Nephron (organoid): ENCODE measurements at regions not wholly inside any gene's neighbourhood (a gene's known extent, or its start where the extent isn't known, plus 50 kb on each side); places are given as distances from the start of the nearest gene placed in this dataset.

Experiments used
- H3K27ac Mint-ChIP-seq, 3 experiments: 2 replicates each; pipeline ENCODE4 v1.8.0; 2020; ENCODE audit warnings: mixed read lengths in 3 of 3, mild to moderate bottlenecking in 2 of 3, moderate library complexity in 1 of 3
- H3K27me3 Mint-ChIP-seq: 2 replicates; pipeline ENCODE4 v1.8.0; 2021; ENCODE audit warnings: low read depth, mild to moderate bottlenecking, moderate library complexity, mixed read lengths
- H3K36me3 Mint-ChIP-seq: 2 replicates; pipeline ENCODE4 v1.8.0; 2020; ENCODE audit warnings: low read depth, mixed read lengths
- H3K4me1 Mint-ChIP-seq: 2 replicates; pipeline ENCODE4 v1.8.0; 2020; ENCODE audit warnings: mixed read lengths
- H3K4me3 Mint-ChIP-seq, 3 experiments: 2 replicates each; pipeline ENCODE4 v1.8.0; 2020; ENCODE audit warnings: mild to moderate bottlenecking in 3 of 3, mixed read lengths in 3 of 3, moderate library complexity in 2 of 3
- H3K9me3 Mint-ChIP-seq: 2 replicates; pipeline ENCODE4 v1.8.0; 2020; ENCODE audit warnings: mixed read lengths
- TF ChIP-seq, protein P1 (sequence below), 3 experiments: fragments of 200-600 bp; sonication (generic); IDR thresholded peaks; one replicate each; pipeline ENCODE4 v1.5.0; 2021; ENCODE audit warnings: antibody characterized with exemption in 3 of 3; ENCODE audit not compliant: unreplicated experiment in 3 of 3

DNA sequence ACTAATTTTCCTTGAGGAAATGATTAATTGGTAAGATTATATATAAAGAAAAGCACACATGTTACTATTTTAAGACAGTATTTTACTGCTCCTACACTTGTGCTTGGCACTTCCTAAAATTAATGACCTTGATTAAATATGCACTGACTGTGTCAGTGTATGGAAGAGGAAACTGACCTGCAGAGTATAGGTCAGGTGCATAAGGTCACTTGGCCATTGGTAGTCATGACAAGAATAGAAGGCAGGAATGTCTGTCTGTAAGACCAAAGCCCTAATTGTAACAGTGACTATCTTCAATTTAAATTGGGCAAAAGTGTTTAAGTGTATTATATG is 128.0 kb upstream of the KCNK2 start:
- H3K4me3 Mint-ChIP-seq = no peak overlapping the region
- H3K27me3 Mint-ChIP-seq = peaks cover 5% of the 10 kb centered on the region
- H3K36me3 Mint-ChIP-seq = no peaks in the 10 kb centered on the region
- no peaks in the 10 kb centered on the region for H3K4me1 Mint-ChIP-seq
- TF ChIP-seq, protein P1, sequence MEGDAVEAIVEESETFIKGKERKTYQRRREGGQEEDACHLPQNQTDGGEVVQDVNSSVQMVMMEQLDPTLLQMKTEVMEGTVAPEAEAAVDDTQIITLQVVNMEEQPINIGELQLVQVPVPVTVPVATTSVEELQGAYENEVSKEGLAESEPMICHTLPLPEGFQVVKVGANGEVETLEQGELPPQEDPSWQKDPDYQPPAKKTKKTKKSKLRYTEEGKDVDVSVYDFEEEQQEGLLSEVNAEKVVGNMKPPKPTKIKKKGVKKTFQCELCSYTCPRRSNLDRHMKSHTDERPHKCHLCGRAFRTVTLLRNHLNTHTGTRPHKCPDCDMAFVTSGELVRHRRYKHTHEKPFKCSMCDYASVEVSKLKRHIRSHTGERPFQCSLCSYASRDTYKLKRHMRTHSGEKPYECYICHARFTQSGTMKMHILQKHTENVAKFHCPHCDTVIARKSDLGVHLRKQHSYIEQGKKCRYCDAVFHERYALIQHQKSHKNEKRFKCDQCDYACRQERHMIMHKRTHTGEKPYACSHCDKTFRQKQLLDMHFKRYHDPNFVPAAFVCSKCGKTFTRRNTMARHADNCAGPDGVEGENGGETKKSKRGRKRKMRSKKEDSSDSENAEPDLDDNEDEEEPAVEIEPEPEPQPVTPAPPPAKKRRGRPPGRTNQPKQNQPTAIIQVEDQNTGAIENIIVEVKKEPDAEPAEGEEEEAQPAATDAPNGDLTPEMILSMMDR (IDR thresholded peaks at IDR 0.05; ENCODE audit: unreplicated experiment in 3 of 3) = no peak
- no peak overlapping the region for H3K27ac Mint-ChIP-seq
- no peaks in the 10 kb centered on the region for H3K9me3 Mint-ChIP-seq

DNA sequence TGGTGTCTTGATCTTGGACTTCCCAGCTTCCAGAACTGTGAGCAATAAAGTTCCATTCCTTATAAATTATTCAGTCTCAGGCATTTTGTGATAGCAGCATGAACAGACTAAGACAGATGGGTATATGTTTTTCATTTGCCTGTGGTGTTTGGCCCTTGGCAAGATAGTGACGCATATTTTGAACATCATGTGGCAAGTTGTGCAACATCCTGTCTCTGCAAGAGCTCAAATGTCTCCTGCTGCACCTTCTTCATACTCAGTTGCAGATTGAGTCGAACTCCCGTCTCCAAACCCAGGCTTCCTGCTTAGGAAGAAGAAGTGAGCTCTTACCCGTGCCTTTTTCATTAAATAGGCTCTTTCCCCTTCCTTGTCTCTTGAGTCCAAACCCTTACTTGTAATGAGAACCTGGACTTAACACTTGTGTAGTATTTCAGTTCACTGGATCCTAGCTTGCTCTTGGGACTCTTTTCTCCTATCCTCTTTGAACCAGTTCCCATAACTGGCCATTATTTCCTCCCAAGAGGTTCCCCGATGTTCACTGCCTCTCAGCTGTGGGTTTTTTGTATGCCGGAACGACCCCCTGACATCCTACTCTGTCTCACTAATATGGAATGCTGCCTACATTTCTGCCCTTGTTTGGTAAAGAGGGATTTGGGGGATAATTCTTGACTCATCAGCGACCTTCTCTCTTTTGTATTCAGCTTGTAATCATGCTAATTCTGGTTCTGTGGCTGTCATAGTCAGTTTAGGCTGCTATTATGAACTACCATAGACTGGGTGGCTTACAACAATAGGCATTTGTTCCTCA is 125.0 kb upstream of the KCNK2 start:
- Mint-ChIP-seq H3K27me3 (peaks cover 5% of the 10 kb centered on the region), H3K36me3 (no peaks in the 10 kb centered on the region), H3K4me3 (no peak overlapping the region), H3K4me1 (no peaks in the 10 kb centered on the region), H3K27ac (no peak overlapping the region), H3K9me3 (peaks cover 5% of the 10 kb centered on the region)
- TF ChIP-seq, protein P1 (IDR thresholded peaks at IDR 0.05; ENCODE audit: unreplicated experiment in 3 of 3) = no peak

DNA sequence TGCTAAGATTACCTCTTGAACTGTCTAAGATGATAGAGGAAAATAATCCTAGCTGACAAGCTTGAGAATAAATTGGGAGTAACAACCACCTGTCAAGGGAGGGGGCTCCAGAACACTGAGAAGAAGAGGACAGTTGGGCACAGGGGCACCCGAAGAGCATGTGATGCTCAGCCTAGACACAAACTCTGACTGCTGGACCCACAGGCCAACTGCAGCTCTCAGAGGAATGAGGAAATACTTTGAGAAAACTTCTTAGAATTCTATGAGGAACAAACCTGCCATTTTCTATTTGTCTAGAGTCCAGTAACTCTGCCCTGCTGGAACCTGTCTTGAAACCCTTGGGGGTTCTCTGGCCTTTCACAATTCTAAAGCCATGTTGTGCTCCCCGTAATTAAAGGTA is 124.1 kb upstream of the KCNK2 start:
- Mint-ChIP-seq H3K27ac (no peak overlapping the region), H3K4me3 (no peak overlapping the region), H3K4me1 (no peaks in the 10 kb centered on the region), H3K27me3 (peaks cover 5% of the 10 kb centered on the region), H3K9me3 (peaks cover 5% of the 10 kb centered on the region), H3K36me3 (no peaks in the 10 kb centered on the region)
- TF ChIP-seq, protein P1 (IDR thresholded peaks at IDR 0.05; ENCODE audit: unreplicated experiment in 3 of 3) = no peak

DNA sequence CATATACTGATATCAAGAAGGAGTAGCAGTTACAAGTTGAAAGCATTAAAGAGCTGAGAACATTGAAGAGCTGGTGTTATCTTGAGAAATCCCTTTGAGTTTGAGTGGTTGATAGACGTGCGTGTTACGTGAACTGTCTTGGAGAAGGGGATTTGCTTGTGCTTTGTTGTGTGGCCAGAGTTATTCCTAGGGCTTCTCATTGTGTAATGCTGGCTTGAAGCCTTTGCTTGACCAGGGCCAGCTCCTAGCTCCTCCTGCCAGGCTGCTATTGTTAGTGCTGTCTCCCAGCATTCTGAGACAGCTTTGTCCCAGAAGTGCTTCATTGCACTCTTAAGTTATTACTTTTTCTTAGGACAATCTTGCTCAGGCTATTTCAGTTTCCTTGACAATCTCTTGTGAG is 116.2 kb upstream of the KCNK2 start:
- peaks cover 5% of the 10 kb centered on the region for H3K9me3 Mint-ChIP-seq
- H3K36me3 Mint-ChIP-seq = no peaks in the 10 kb centered on the region
- TF ChIP-seq, protein P1 (IDR thresholded peaks at IDR 0.05; ENCODE audit: unreplicated experiment in 3 of 3) = no peak
- no peak overlapping the region for H3K27ac Mint-ChIP-seq
- no peaks in the 10 kb centered on the region for H3K4me1 Mint-ChIP-seq
- H3K27me3 Mint-ChIP-seq = no peaks in the 10 kb centered on the region
- no peak overlapping the region for H3K4me3 Mint-ChIP-seq

DNA sequence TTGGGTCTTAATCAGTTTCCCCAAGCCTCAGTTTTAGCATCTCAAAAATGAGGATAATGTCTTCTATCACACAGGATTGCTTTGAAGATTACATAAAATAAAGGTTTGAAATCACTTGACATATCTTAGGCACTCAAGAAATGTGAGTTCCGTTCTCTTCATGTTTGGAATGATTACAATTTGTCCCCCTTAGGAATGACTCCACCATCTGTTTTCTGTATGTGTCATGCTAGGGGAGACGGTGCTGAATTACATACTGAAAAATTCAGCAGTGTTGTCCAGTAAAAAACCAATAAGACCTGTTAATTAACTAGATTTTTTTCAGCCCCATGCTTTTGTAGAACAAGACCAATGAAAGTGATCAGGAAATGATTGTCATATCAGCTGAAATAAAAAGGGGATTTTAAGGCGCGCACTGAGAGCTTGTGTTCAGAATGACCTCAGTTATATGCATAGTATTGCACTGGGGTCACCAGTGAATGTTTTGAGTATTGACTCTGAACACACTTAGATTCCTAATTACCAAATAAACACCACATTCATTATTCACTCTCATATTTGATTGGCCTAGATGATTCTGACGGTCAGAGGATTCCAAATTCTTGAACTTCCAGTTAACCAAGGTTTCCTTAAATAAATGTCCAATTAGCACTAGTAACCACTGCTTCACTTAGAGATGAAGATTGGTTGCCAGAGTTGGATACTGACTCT is 114.5 kb upstream of the KCNK2 start:
- Mint-ChIP-seq H3K27ac (no peak overlapping the region), H3K27me3 (no peaks in the 10 kb centered on the region), H3K4me3 (no peak overlapping the region), H3K36me3 (no peaks in the 10 kb centered on the region), H3K4me1 (no peaks in the 10 kb centered on the region), H3K9me3 (no peaks in the 10 kb centered on the region)
- TF ChIP-seq, protein P1 (IDR thresholded peaks at IDR 0.05; ENCODE audit: unreplicated experiment in 3 of 3) = no peak
